ENCODE measurements at regions not wholly inside any gene's neighbourhood (a gene's known extent, or its start where the extent isn't known, plus 50 kb on each side); places are given as distances from the start of the nearest gene placed in this dataset.

DNA sequence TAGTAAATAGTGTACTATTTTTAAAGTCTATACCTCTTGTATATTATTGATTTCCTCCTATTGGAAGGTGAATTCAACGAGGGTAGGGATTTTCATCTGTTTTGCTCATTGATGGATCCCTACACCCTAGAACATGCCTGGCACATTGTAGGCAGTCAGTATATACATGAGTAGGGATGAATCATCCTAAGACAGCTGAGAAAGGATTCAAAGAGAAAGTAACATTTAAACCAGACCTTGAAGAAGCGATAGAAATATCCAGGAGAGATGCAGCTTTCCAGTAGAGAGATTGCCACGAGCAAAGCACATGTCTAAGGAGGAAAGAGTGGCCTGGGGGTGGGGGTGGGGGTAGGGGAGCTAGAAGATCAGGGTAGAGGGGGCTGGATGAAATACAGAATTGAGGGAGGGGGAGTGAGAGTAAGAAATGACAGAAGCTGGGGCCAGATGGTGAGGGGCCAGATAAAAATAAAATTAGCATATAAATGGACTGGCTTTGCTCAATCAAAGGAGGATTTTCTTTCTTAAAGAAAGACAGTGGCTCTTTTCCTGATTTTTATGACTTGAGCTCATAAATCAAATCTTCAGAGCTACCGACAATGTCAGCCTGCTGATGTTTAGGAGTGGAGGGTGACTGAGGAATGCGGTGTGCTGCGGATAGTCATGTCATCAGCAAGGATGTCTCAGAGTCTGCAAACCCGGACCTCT, 168.2 kb downstream of the SAMD5 start:
- no peaks in the 10 kb centered on the region for H3K4me1 ChIP-seq (ENCODE audit: control insufficient read depth in 1 of 2, insufficient read depth in 2 of 2, low read length in 2 of 2)
- no peaks in the 10 kb centered on the region for H3K9me3 ChIP-seq (ENCODE audit: control insufficient read depth in 1 of 2, insufficient read depth in 1 of 2, low read depth in 1 of 2, low read length in 2 of 2)
- no peaks in the 10 kb centered on the region for H4K20me1 ChIP-seq (ENCODE audit: insufficient read depth)
- DNase-seq (ENCODE audit: low read depth, low spot score) (no peak), ATAC-seq (no peak)
- no TSS peak for BruUV-seq (replicated peaks)
- H3K27ac ChIP-seq (ENCODE audit: low read depth, low read length): no peak overlapping the region
- ChIA-PET POLR2A (no interaction called here), CTCF (no interaction called here), RAD21 (ENCODE audit: low non-redundant PET in 1 of 2, low total read pairs in 2 of 2, uncharacterized antibody in 2 of 2, unreplicated experiment in 2 of 2) (no interaction called here)
- TF ChIP-seq ZFX (IDR thresholded peaks at IDR 0.05) (no peak), EGR1 (IDR thresholded peaks at IDR 0.05; ENCODE audit: low read depth) (no peak), TCF7L2 (IDR thresholded peaks at IDR 0.05; ENCODE audit: borderline replicate concordance, extremely low read depth, insufficient read depth, insufficient read length) (no peak), EZH2phosphoT487 (IDR thresholded peaks at IDR 0.05; ENCODE audit: borderline replicate concordance) (no peak), JUND (IDR thresholded peaks at IDR 0.05) (no peak), SP1 (IDR thresholded peaks at IDR 0.05; ENCODE audit: low read depth) (no peak), SRF (IDR thresholded peaks at IDR 0.05; ENCODE audit: low read depth) (no peak), EZH2 (IDR thresholded peaks at IDR 0.05) (no peak), POLR2A (IDR thresholded peaks at IDR 0.05; ENCODE audit: borderline replicate concordance, extremely low read depth, insufficient read depth, insufficient read length) (no peak), YY1 (IDR thresholded peaks at IDR 0.05; ENCODE audit: extremely low read depth, insufficient replicate concordance, low read depth, low read length) (no peak), ELF1 (IDR thresholded peaks at IDR 0.05; ENCODE audit: borderline replicate concordance, low read depth) (no peak), SIN3A (IDR thresholded peaks at IDR 0.05; ENCODE audit: low read depth) (no peak), CBX3 (IDR thresholded peaks at IDR 0.05; ENCODE audit: low read depth) (no peak), CEBPB (IDR thresholded peaks at IDR 0.05; ENCODE audit: low read depth) (no peak), FOSL1 (IDR thresholded peaks at IDR 0.05; ENCODE audit: low read depth) (no peak)
- TF ChIP-seq, protein P1, sequence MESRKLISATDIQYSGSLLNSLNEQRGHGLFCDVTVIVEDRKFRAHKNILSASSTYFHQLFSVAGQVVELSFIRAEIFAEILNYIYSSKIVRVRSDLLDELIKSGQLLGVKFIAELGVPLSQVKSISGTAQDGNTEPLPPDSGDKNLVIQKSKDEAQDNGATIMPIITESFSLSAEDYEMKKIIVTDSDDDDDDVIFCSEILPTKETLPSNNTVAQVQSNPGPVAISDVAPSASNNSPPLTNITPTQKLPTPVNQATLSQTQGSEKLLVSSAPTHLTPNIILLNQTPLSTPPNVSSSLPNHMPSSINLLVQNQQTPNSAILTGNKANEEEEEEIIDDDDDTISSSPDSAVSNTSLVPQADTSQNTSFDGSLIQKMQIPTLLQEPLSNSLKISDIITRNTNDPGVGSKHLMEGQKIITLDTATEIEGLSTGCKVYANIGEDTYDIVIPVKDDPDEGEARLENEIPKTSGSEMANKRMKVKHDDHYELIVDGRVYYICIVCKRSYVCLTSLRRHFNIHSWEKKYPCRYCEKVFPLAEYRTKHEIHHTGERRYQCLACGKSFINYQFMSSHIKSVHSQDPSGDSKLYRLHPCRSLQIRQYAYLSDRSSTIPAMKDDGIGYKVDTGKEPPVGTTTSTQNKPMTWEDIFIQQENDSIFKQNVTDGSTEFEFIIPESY (IDR thresholded peaks at IDR 0.05; ENCODE audit: extremely low read depth, insufficient replicate concordance, low read length): no peak
- TF ChIP-seq, protein P2, sequence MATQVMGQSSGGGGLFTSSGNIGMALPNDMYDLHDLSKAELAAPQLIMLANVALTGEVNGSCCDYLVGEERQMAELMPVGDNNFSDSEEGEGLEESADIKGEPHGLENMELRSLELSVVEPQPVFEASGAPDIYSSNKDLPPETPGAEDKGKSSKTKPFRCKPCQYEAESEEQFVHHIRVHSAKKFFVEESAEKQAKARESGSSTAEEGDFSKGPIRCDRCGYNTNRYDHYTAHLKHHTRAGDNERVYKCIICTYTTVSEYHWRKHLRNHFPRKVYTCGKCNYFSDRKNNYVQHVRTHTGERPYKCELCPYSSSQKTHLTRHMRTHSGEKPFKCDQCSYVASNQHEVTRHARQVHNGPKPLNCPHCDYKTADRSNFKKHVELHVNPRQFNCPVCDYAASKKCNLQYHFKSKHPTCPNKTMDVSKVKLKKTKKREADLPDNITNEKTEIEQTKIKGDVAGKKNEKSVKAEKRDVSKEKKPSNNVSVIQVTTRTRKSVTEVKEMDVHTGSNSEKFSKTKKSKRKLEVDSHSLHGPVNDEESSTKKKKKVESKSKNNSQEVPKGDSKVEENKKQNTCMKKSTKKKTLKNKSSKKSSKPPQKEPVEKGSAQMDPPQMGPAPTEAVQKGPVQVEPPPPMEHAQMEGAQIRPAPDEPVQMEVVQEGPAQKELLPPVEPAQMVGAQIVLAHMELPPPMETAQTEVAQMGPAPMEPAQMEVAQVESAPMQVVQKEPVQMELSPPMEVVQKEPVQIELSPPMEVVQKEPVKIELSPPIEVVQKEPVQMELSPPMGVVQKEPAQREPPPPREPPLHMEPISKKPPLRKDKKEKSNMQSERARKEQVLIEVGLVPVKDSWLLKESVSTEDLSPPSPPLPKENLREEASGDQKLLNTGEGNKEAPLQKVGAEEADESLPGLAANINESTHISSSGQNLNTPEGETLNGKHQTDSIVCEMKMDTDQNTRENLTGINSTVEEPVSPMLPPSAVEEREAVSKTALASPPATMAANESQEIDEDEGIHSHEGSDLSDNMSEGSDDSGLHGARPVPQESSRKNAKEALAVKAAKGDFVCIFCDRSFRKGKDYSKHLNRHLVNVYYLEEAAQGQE (IDR thresholded peaks at IDR 0.05; ENCODE audit: low read depth): no peak
- TF ChIP-seq, protein P3, sequence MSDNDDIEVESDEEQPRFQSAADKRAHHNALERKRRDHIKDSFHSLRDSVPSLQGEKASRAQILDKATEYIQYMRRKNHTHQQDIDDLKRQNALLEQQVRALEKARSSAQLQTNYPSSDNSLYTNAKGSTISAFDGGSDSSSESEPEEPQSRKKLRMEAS (IDR thresholded peaks at IDR 0.05): no peak
- TF ChIP-seq, protein P4, sequence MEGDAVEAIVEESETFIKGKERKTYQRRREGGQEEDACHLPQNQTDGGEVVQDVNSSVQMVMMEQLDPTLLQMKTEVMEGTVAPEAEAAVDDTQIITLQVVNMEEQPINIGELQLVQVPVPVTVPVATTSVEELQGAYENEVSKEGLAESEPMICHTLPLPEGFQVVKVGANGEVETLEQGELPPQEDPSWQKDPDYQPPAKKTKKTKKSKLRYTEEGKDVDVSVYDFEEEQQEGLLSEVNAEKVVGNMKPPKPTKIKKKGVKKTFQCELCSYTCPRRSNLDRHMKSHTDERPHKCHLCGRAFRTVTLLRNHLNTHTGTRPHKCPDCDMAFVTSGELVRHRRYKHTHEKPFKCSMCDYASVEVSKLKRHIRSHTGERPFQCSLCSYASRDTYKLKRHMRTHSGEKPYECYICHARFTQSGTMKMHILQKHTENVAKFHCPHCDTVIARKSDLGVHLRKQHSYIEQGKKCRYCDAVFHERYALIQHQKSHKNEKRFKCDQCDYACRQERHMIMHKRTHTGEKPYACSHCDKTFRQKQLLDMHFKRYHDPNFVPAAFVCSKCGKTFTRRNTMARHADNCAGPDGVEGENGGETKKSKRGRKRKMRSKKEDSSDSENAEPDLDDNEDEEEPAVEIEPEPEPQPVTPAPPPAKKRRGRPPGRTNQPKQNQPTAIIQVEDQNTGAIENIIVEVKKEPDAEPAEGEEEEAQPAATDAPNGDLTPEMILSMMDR (IDR thresholded peaks at IDR 0.05 in 2 of 3, conservative IDR thresholded peaks at IDR 0.05 in 1 of 3; ENCODE audit: borderline replicate concordance in 1 of 3, insufficient read depth in 1 of 3, low read depth in 2 of 3, low read length in 2 of 3): no peak
- H3K4me2 ChIP-seq (ENCODE audit: low read length): no peak overlapping the region
- H3K36me3 ChIP-seq (ENCODE audit: control insufficient read depth in 1 of 2, insufficient read depth in 2 of 2, low read length in 2 of 2): no peaks in the 10 kb centered on the region
- intact Hi-C loops (cut with micrococcal nuclease): no loop called here
- H2AFZ ChIP-seq (ENCODE audit: low read depth, low read length, poor library complexity, severe bottlenecking): no peak overlapping the region
- no peaks in the 10 kb centered on the region for H3K27me3 ChIP-seq (ENCODE audit: insufficient read depth, low read length)
- H3K4me3 ChIP-seq (replicated peaks in 1 of 2; ENCODE audit: low read depth in 1 of 2, low read length in 2 of 2): no peak overlapping the region
- H3K79me2 ChIP-seq (ENCODE audit: insufficient read depth, low read length): no peaks in the 10 kb centered on the region
- no peak overlapping the region for H3K9ac ChIP-seq (ENCODE audit: low read length)
- H3K9me2 ChIP-seq (ENCODE audit: insufficient read depth): no peaks in the 10 kb centered on the region
